Stomach (tissue), 4 donors: ENCODE measurements at regions not wholly inside any gene's neighbourhood (a gene's known extent, or its start where the extent isn't known, plus 50 kb on each side); places are given as distances from the start of the nearest gene placed in this dataset.

Source experiments
- CTCF ChIP-seq, 7 experiments: fragments of 450-650 bp in 4 of 7; fragments of 200-600 bp in 3 of 7; sonication (generic) in 3 of 7; IDR thresholded peaks; one replicate each; pipeline ENCODE4 v1.5.1; 2016 to 2019; ENCODE audit warnings: antibody characterized with exemption in 7 of 7, control low read depth in 2 of 7, mild to moderate bottlenecking in 1 of 7
- EP300 ChIP-seq: sonication (generic); formaldehyde crosslinking; IDR thresholded peaks from one replicate; pipeline ENCODE4 v1.6.1; 2017; ENCODE audit warnings: antibody characterized with exemption

- TF ChIP-seq CTCF (IDR thresholded peaks at IDR 0.05) (no peak), EP300 (no peak)
These were observed 1437.4 kb upstream of the SPRY2 start for GRCh38 chr13:81778350-81778749.
